Activated CD4-positive, alpha-beta memory T cell treated with anti-CD3 and anti-CD28 coated beads for 36 hours (primary cell): ENCODE measurements at regions not wholly inside any gene's neighbourhood (a gene's known extent, or its start where the extent isn't known, plus 50 kb on each side); places are given as distances from the start of the nearest gene placed in this dataset.

Source experiments
- CTCF ChIA-PET: fragments of 350-600 bp; sonication (Branson Sonifier 250); formaldehyde crosslinking; loops from one replicate; lab custom pipeline; 2021; ENCODE audit warnings: antibody characterized with exemption, inconsistent platforms; lab: Charles Lee
- POLR2A ChIA-PET: fragments of 350-600 bp; sonication (Branson Sonifier 250); formaldehyde crosslinking; loops from one replicate; lab custom pipeline; 2021; ENCODE audit warnings: antibody characterized with exemption; lab: Charles Lee
- DNase-seq: peaks from one replicate; pipeline ENCODE4 v3.0.0-alpha.2; 2020
- H3K27ac Mint-ChIP-seq: one replicate; pipeline ENCODE4 v1.8.0; 2021; ENCODE audit warnings: mixed read lengths
- H3K27me3 Mint-ChIP-seq: one replicate; pipeline ENCODE4 v1.8.0; 2021; ENCODE audit warnings: mixed read lengths
- H3K36me3 Mint-ChIP-seq: one replicate; pipeline ENCODE4 v1.8.0; 2021; ENCODE audit warnings: mixed read lengths
- H3K4me1 Mint-ChIP-seq: one replicate; pipeline ENCODE4 v1.8.0; 2021; ENCODE audit warnings: low read depth, mixed read lengths
- H3K4me3 Mint-ChIP-seq: one replicate; pipeline ENCODE4 v1.8.0; 2021; ENCODE audit warnings: mild to moderate bottlenecking, mixed read lengths
- H3K9me3 Mint-ChIP-seq: one replicate; pipeline ENCODE4 v1.8.0; 2021; ENCODE audit warnings: mixed read lengths
- intact Hi-C: fragments of 100-400 bp; cut with micrococcal nuclease; formaldehyde crosslinking; loops from one replicate; pipeline ENCODE4 v1.15.1; 2023

GRCh38 chr1:58922302-58923089 lies 138.6 kb upstream of the JUN start:
- intact Hi-C loops = loop anchor here (1.0 kb wide), 1 partner anchor 19 kb away; no protein-coding TSS in a partner anchor
- peaks cover 18% of the 10 kb centered on the region for H3K4me1 Mint-ChIP-seq
- CTCF ChIA-PET = no interaction called here
- no peak overlapping the region for H3K4me3 Mint-ChIP-seq
- no peaks in the 10 kb centered on the region for H3K36me3 Mint-ChIP-seq
- no peaks in the 10 kb centered on the region for H3K27me3 Mint-ChIP-seq
- H3K9me3 Mint-ChIP-seq = no peaks in the 10 kb centered on the region
- peak; percentile 76 for DNase-seq
- POLR2A ChIA-PET = interaction anchor here (0.9 kb wide), 1 partner anchor 137 kb away, joined by 3 read pairs; no protein-coding TSS in a partner anchor
- H3K27ac Mint-ChIP-seq = peak overlapping the region; percentile 31

GRCh38 chr1:58923090-58923470 lies 139.2 kb upstream of the JUN start:
- intact Hi-C loops = no loop called here
- Mint-ChIP-seq H3K4me1 (peaks cover 18% of the 10 kb centered on the region), H3K4me3 (no peak overlapping the region), H3K9me3 (no peaks in the 10 kb centered on the region), H3K27ac (no peak overlapping the region), H3K36me3 (no peaks in the 10 kb centered on the region), H3K27me3 (no peaks in the 10 kb centered on the region)
- ChIA-PET POLR2A (no interaction called here), CTCF (no interaction called here)
- DNase-seq = no peak

GRCh38 chr1:58924016-58924565 lies 140.2 kb upstream of the JUN start:
- no peak overlapping the region for H3K27ac Mint-ChIP-seq
- peaks cover 4% of the 10 kb centered on the region for H3K27me3 Mint-ChIP-seq
- peaks cover 1% of the 10 kb centered on the region for H3K36me3 Mint-ChIP-seq
- DNase-seq = no peak
- peaks cover 21% of the 10 kb centered on the region for H3K4me1 Mint-ChIP-seq
- ChIA-PET POLR2A (no interaction called here), CTCF (interaction anchor here (0.6 kb wide), 1 partner anchor 31 kb away, joined by 3 read pairs; no protein-coding TSS in a partner anchor)
- no peaks in the 10 kb centered on the region for H3K9me3 Mint-ChIP-seq
- no peak overlapping the region for H3K4me3 Mint-ChIP-seq
- intact Hi-C loops = no loop called here

- Mint-ChIP-seq H3K27ac (no peak overlapping the region), H3K4me3 (no peak overlapping the region), H3K4me1 (peaks cover 28% of the 10 kb centered on the region), H3K27me3 (peaks cover 4% of the 10 kb centered on the region), H3K36me3 (peaks cover 1% of the 10 kb centered on the region), H3K9me3 (no peaks in the 10 kb centered on the region)
- ChIA-PET CTCF (no interaction called here), POLR2A (no interaction called here)
- no peak for DNase-seq
- intact Hi-C loops = no loop called here
These were observed 141.0 kb upstream of the JUN start for GRCh38 chr1:58924821-58925220.

GRCh38 chr1:58925247-58925646 lies 141.4 kb upstream of the JUN start:
- Mint-ChIP-seq H3K36me3 (peaks cover 1% of the 10 kb centered on the region), H3K27ac (no peak overlapping the region), H3K4me3 (peak overlapping the region; percentile 17), H3K9me3 (no peaks in the 10 kb centered on the region), H3K4me1 (peaks cover 31% of the 10 kb centered on the region), H3K27me3 (peaks cover 4% of the 10 kb centered on the region)
- CTCF ChIA-PET = no interaction called here
- intact Hi-C loops = no loop called here
- DNase-seq = no peak
- POLR2A ChIA-PET = no interaction called here

- intact Hi-C loops = loop anchor here (2.0 kb wide), 1 partner anchor 15 kb away; no protein-coding TSS in a partner anchor
- no peak for DNase-seq
- Mint-ChIP-seq H3K9me3 (no peaks in the 10 kb centered on the region), H3K4me3 (no peak overlapping the region), H3K27ac (no peak overlapping the region), H3K27me3 (peaks cover 4% of the 10 kb centered on the region), H3K4me1 (peaks cover 36% of the 10 kb centered on the region), H3K36me3 (peaks cover 1% of the 10 kb centered on the region)
- ChIA-PET POLR2A (no interaction called here), CTCF (no interaction called here)
These were observed 142.3 kb upstream of the JUN start for GRCh38 chr1:58926152-58926551.

GRCh38 chr1:58927041-58927721 lies 143.3 kb upstream of the JUN start:
- intact Hi-C loops = loop anchor here (2.0 kb wide), 1 partner anchor 14 kb away; no protein-coding TSS in a partner anchor
- H3K27ac Mint-ChIP-seq = no peak overlapping the region
- H3K4me3 Mint-ChIP-seq = no peak overlapping the region

GRCh38 chr1:58927722-58928085 lies 143.9 kb upstream of the JUN start:
- Mint-ChIP-seq H3K27ac (no peak overlapping the region), H3K9me3 (no peaks in the 10 kb centered on the region)

More at GRCh38 chr1:58927041-58927721, 143.3 kb upstream of the JUN start:
- peaks cover 36% of the 10 kb centered on the region for H3K4me1 Mint-ChIP-seq
- DNase-seq = no peak
- ChIA-PET POLR2A (interaction anchor here (0.6 kb wide), 1 partner anchor 246 kb away, joined by 5 read pairs; no protein-coding TSS in a partner anchor), CTCF (no interaction called here)
- H3K36me3 Mint-ChIP-seq = peaks cover 1% of the 10 kb centered on the region
- H3K9me3 Mint-ChIP-seq = no peaks in the 10 kb centered on the region
- H3K27me3 Mint-ChIP-seq = peaks cover 4% of the 10 kb centered on the region

GRCh38 chr1:58928514-58928913 lies 144.7 kb upstream of the JUN start:
- DNase-seq = no peak
- Mint-ChIP-seq H3K36me3 (peaks cover 1% of the 10 kb centered on the region), H3K9me3 (no peaks in the 10 kb centered on the region), H3K4me3 (no peak overlapping the region), H3K4me1 (peaks cover 33% of the 10 kb centered on the region), H3K27me3 (peaks cover 4% of the 10 kb centered on the region), H3K27ac (no peak overlapping the region)
- intact Hi-C loops = no loop called here
- ChIA-PET POLR2A (no interaction called here), CTCF (no interaction called here)

More at GRCh38 chr1:58927722-58928085, 143.9 kb upstream of the JUN start:
- DNase-seq = no peak
- ChIA-PET CTCF (no interaction called here), POLR2A (interaction anchor here (0.6 kb wide), 1 partner anchor 247 kb away, joined by 5 read pairs; no protein-coding TSS in a partner anchor)
- H3K36me3 Mint-ChIP-seq = peaks cover 1% of the 10 kb centered on the region
- peaks cover 4% of the 10 kb centered on the region for H3K27me3 Mint-ChIP-seq
- no peak overlapping the region for H3K4me3 Mint-ChIP-seq
- H3K4me1 Mint-ChIP-seq = peaks cover 32% of the 10 kb centered on the region
- intact Hi-C loops = loop anchor here (2.0 kb wide), 1 partner anchor 13 kb away; no protein-coding TSS in a partner anchor

- Mint-ChIP-seq H3K27me3 (peaks cover 4% of the 10 kb centered on the region), H3K27ac (no peak overlapping the region), H3K36me3 (peaks cover 1% of the 10 kb centered on the region), H3K4me1 (peaks cover 36% of the 10 kb centered on the region), H3K9me3 (no peaks in the 10 kb centered on the region), H3K4me3 (no peak overlapping the region)
- ChIA-PET POLR2A (no interaction called here), CTCF (no interaction called here)
- DNase-seq = peak; percentile 74
- intact Hi-C loops = no loop called here
These were observed 146.0 kb upstream of the JUN start for GRCh38 chr1:58929671-58930325.

GRCh38 chr1:58931024-58931423 lies 147.2 kb upstream of the JUN start:
- H3K4me1 Mint-ChIP-seq = peaks cover 36% of the 10 kb centered on the region
- POLR2A ChIA-PET = no interaction called here
- H3K27ac Mint-ChIP-seq = no peak overlapping the region
- CTCF ChIA-PET = no interaction called here
- no peaks in the 10 kb centered on the region for H3K9me3 Mint-ChIP-seq
- no peak for DNase-seq
- intact Hi-C loops = no loop called here
- H3K36me3 Mint-ChIP-seq = peaks cover 1% of the 10 kb centered on the region
- H3K27me3 Mint-ChIP-seq = peaks cover 4% of the 10 kb centered on the region
- H3K4me3 Mint-ChIP-seq = no peak overlapping the region

GRCh38 chr1:58931756-58932155 lies 147.9 kb upstream of the JUN start:
- POLR2A ChIA-PET = no interaction called here
- Mint-ChIP-seq H3K27me3 (peaks cover 4% of the 10 kb centered on the region), H3K4me1 (peaks cover 36% of the 10 kb centered on the region), H3K4me3 (no peak overlapping the region), H3K27ac (no peak overlapping the region), H3K9me3 (no peaks in the 10 kb centered on the region), H3K36me3 (peaks cover 1% of the 10 kb centered on the region)
- DNase-seq = no peak
- intact Hi-C loops = no loop called here
- CTCF ChIA-PET = interaction anchor here (1.0 kb wide), 1 partner anchor 827 kb away, joined by 3 read pairs; no protein-coding TSS in a partner anchor
